Fibroblast of skin of scalp (primary cell): ENCODE measurements at regions not wholly inside any gene's neighbourhood (a gene's known extent, or its start where the extent isn't known, plus 50 kb on each side); places are given as distances from the start of the nearest gene placed in this dataset.
A peak's percentile ranks its signal among the peaks of the same experiment; 100 is the strongest.
"Not testable (repeated sequence)": the region's sequence is repeated elsewhere in the genome, so short reads cannot be mapped to it uniquely, and the experiment has no call there.

Source experiments
- DNase-seq: peaks from one replicate; pipeline ENCODE4 v3.0.0-alpha.2; 2013

DNA sequence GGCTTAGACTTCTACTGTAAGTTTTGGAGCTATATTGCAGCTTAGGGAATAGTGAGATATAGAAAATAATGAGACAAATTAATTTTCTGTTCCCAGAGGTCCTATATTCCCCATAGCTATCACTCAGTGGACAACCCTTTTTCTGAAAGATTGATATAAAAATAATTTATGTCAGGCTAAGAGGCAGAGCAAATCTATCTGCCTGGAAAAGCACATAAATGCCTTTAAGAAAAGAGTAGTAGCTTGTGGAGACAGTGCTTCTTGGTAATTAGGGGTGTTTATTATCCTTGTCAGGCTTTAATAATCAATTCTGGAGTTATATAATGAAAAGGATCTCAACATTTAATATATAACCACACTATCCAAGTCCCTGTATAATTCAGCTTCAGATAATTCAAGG is 1162.8 kb upstream of the PCDH20 start:
- DNase-seq: no peak

DNA sequence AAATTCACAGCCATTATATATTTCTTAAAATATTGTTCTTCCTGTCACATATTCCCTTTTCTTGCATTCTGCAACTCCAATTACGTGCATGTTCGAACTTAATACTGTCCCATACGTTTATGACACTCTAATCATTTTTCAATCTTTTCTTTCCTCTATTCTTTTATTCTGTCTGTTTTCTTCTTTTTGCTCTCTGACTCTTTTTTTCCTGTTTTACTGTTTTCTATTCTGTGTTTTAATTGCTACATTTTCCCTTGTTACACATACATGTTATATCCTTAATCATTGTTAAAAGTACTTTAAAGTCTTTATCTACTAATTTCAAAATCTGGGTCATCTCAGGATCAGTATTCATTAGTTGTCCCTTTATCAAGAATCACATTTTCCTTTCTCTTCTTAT is 1149.1 kb upstream of the PCDH20 start:
- DNase-seq: no peak

DNA sequence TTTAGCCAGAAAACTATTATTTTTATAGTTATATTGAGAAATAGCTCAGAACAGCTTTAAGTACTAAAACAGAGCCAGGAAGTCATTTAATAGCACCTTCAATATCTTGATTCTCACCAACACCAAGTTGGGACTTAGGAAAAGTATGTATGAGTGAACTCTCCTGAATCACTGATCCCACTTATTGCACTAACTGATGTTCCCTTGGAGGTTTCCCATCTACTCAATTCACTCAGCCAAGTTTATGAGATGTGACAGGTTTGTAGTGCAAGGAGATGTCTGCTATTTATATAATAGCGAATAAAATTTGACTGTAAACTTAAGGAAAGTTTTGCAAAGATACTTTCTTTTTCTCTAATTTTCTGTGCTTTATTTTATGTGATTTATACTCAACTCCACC is 1147.6 kb upstream of the PCDH20 start:
- DNase-seq: no peak

DNA sequence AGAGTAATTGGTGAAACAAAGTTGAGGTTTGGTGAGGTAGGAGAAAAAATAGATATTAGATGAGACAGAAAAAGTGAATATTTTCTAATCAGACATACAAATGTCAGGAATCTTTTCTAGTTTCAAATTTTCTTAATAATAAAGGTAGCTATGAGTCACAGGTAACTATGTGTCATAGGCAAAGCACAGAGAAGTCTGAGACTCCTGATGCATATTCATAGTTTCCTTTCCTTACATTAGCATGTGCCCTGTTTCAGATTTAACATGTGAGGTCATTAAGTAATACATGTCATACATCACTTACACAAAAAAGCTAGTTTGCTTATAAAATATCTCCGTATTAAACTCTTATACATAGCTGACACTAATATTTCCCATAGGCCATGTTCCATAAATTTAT is 1141.3 kb upstream of the PCDH20 start:
- DNase-seq: no peak

DNA sequence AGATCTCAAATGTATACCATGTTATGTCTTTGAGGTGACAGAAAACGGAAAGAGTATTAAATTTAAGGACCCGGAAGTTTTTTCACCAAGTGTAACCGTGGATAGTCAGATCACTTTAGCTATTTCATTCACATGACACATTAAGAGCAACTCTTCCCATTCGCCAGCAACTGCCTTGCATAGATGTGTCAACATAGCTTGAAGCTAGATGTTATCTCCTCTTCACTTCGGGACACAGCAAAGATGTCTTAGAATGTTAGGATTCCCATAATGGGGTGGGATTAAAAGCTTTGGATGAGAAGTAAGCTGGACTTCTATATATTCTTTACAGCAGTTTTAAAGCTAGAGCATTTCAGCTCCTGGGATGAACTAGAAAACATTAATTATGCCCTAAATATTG is 1135.9 kb upstream of the PCDH20 start:
- DNase-seq: no peak

DNA sequence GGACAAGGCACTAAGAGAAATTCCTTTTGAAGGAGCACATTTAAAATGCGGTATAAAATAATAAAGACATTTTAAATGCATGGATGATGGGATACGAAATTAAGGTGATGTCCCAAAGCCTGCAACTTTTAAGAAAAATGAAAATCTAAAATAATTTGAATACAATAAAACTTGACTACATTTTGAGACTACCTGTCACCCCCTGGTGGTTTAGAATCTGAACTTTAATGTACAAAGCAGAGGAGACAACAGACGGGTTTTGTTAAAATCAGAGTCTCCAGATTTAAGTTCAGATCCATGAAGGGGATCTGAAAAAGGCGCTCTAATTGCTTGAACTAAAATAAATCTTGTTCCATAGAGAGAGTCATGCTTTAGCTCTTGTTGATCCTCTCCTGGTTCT is 1129.3 kb upstream of the PCDH20 start:
- DNase-seq: no peak

DNA sequence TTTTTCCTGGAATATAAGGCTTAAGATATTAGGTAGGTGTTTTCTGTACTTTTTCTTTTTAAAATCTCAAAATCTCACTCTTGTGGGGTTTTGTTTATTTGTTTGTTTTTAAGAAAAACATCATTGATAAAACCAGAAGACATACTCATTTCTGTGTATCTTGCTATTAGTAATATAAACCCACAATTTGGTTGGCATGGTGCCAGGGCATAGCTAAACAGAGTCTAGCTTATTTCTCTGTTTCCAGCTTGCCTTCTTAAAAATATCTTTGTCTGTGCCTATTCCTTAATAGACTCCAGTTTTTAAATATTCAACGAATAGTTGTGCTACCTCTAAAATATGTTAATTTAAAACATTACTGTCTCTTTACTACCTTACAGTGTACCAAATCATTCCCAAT is 1121.9 kb upstream of the PCDH20 start:
- no peak for DNase-seq

DNA sequence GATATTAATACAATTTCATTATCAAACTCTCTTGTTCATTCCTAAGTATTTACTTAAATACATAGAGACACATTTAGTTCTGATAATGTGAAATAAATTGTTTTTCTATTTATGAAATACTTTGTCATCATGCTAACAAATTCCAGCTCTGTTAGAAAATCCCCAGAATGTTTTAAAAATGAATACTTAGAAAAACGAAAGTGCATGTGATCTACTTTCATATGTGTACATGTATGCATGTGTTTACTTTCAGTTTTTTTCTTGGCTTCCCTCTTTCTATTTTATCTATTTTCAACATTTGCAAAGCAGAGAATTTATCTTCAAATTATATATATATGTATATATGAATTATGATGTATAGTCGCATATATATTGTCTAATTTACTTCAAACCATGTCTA is 1110.0 kb upstream of the PCDH20 start:
- no peak for DNase-seq

DNA sequence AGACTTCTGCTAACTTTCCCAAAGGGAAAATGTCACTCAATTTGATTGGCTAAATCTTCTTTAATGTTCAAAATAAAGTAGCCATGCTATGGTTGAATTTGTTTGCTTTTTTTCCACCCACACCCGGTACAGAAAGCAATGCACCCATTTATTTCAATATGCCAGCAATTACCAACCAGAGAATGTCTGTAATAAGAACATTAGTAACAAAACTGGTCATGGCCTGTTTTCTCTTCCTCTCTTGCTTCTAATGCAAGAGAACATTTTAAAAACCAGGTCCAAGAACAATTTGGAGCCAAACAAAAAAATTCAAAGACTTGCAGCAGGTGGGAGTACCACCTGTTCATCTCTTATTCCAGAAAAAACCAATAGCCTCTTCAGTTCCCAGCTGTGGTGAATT is 1108.8 kb upstream of the PCDH20 start:
- DNase-seq: no peak

DNA sequence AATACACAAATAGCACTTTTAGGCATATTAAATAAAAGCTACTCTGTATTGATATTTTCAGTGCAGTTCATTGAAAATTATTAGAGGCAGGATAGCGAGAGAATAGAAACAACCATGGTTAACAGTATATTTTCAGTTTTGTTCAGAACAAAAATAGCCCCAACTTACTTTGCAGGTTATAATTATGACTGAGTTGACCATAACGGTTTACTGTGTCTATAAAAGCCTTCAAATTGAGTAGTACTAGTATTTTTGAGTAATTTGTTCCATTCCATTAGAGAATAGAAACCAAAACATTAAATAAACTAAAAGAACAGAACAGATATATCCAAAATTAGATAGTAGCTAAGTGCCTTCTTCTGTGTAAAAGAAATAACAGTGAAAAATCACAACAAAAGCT is 1108.4 kb upstream of the PCDH20 start:
- DNase-seq: no peak

DNA sequence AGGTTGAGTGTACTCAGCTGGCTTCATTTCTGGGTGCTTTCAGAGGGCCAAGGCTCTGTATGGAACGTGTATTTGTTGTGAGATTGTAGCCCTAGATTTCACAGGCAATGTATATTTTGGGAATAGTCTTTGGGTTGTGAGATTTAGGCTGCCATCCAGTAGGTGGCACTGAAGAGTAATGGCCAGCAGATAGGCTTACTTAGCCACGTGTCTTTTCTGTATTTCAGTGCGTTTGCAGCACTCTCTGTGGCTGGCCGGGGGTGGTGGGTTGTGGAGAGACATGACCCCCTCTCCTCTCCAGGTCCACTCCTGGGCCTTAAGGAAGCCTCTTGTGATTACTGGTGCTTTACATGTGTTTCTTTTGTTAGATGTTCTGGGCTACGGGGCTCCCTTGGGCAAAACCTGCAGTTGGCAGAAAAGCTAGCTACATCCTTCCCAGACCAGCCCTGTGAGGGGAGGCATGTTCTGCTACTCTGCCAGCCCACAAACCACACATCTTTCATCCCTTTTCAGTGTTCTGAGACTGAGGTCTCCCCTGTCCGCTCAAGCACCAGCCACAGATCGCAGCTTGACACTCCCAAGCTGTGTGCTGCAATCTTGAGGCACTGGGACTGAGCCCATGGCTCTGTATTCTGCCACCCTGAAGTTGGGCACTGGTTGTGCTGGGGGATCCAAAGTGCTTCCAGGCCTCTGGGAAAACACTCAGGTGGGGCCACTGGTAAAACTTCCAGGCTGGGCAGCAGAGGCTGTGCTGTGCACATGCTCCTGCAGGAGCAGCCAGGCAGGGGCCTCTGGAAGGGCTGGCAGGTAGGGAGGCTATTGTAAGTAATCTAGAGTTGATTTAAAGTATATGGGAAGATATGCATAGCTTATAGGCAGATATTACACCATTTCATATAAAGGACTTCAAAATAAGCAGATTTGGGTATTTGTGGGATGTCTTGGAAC is 1096.8 kb upstream of the PCDH20 start:
- DNase-seq: peak; percentile 15

DNA sequence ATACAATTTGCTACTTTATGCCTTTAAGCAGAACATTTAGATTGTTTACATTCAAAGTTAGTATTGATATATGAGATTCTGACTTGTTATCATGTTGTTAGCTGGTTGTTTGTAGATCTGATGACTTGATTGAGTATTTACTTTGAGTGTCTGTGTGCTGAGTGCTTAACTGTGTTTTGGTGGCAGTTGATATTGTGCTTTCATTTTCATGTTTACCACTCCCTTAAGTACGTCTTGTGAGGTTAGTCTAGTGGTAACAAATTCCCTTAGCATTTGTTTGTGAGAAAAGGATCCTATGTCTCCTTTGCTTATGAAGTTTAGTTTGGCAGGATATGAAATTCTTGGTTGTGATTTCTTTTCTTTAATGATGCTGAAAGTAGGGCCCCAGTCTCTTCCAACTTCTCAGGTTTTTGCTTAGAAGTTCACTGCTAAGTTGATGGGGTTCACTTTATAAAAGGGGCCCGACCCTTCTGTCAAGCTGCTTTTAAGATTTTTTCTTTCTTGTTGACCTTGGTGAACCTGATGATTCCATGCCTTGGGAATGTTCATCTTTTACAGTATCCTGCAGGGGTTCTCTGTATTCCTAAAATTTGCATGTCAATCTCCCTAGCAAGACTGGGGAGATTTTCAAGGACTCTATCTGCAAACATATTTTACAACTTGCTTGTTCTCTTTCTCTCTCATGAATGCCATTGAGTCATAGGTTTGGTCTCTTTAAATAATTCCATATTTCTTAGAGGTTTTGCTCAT is 1095.4 kb upstream of the PCDH20 start:
- no peak for DNase-seq

DNA sequence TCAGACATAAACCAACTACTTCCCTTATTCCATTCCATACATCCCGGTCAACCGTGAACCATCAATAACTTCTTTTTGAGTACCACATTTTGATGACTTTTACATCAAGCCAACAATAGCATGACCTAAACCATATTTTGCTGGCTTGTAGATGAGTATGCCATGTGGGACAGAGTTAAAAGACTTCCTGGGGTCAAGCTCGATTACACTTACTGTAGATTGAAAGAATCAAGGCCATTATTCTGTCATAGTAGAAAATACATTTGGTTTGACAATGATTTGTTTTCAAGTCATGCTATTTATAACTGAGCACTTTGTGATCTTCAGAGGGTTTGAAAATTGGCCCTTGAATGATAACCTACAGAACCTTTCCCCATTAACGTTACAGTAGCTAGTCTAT is 1086.9 kb upstream of the PCDH20 start:
- no peak for DNase-seq

DNA sequence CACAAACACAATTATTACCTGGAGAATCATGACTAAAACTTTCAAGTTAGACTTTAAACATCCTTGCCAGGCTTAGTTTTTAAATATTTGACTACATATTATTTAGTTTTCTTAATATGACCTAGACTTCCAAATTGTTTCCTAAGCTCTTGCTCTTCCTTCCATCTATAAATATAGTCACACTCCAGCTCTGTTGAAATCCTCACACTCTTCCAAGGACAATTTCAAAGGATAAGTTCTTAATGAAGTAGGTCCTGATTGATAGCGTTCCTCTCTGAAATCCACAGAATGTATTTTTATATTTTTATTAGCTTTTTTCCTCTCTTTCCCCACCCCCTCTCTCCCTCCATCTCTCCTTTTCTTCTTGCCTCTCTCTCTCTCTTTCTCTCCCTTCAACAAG is 1074.1 kb upstream of the PCDH20 start:
- DNase-seq: no peak

DNA sequence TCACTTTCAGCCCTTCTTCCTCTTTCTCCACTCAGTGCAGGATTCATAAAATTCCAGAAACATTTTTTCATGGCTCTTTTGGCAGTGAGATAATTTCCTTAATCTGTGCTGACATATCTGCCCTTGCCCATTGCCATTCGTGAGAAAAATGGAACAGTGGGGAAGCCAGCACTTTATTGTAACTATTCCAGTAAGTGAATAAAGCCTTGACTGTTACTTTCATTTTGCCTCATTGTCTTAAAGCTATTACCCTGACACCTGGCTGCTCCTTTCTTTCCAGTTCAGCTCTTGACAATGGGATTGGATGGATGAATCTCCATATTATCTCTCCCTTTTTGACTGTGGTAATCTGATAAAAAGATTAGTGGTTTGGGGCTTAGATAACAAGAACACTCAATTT is 1068.1 kb upstream of the PCDH20 start:
- peak; percentile 0 for DNase-seq

DNA sequence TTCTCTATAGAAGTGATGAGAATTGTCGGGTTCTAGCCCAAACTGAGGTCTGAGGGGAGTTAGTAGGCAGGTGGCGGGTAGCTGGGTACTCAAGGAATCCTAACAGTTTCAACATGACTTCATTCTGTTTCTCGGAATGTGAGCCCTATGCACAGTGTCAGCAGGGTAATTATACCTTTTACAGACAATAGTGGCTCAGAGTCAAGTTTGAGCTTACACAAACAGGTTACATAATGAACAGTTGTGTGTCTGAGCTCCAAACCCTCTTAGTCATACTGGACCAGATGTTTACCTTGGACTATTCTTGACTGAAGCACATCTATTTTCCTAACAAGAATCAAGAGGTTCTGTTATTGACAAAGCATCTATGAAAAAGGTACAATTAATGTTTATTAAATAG is 1066.7 kb upstream of the PCDH20 start:
- no peak for DNase-seq

DNA sequence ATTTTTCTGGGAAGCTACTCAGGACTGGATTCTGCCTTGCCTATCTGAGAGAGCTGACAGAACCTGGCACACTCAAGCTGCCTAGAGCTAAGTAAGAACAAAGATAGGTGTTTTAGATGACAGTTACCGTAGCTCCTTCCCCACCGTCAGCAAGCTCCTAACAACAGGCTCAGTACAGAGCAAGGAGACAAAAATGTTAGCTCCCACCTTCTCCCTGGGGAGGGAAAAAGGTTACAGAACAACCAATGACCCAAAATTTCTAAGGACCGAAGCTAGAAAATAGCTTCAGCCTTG is 1058.2 kb upstream of the PCDH20 start:
- DNase-seq: no peak

DNA sequence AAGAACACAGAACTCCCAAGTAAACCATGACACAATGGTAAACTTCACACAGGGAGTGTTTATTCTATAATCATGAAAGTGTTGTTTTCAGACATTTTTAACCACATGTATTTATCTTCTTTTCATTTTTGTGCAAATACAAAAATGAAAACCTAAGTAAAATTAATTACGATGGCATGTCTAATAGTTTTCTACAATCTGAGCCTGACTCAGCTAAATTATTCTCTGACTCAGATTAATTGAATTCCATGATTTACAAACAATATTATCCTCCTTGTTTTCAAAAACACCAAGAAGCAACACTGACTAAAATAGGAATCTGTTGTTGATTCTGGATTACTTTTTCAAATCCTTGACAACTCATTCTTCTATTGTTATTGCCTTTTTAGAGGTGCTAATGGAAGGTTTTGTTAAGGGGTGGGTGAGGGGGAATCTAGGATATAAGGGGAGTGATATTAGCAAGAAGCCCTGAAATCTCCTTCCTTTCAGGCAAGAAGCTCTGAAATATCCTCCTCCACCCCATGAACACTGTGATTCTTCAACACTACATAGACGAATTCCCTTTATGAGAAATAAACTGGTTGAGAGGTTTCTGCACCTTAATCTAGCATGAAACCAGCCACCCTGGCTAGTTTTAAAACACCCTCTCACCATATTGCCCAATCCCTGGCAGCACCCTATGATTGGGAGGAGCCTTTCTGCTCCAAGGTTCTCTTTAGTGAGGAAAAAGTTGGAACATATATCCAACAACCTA is 1057.7 kb upstream of the PCDH20 start:
- DNase-seq: no peak

DNA sequence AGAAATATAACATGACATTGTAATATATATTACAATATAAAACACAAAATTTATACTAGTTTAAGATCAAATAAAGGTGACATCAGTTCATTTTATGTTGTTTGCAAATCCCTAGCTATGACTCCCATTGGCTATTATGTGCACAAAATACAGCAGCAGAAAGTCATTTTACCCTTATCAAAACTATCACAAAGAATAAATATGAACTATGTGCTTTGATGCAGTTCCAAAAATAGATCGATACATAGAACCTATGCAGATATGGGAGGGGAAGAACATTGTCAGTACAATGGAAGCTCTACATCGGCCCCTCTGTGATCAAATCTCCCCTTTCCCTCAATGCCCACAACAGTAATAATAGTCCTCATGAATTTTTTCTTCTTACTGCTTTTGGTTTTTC is 1038.1 kb upstream of the PCDH20 start:
- no peak for DNase-seq

DNA sequence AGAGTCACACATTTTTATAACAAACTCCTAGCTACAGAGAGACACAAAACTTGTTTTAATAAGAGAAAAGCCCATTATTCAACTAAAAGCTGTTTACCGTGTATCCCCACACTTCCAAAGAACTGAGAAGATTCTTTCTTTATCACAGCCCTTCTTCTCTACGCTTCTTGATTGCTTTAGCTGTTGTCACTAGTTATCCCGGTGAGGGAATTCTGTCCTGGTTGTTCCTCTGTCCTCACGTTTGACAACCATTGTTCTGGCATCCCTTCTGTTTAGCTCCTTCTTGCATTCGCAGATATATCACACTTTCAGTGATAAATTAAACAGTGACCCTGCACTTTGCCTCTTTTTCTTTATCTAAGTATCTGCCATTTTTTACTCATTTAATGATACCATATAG is 1035.1 kb upstream of the PCDH20 start:
- no peak for DNase-seq

DNA sequence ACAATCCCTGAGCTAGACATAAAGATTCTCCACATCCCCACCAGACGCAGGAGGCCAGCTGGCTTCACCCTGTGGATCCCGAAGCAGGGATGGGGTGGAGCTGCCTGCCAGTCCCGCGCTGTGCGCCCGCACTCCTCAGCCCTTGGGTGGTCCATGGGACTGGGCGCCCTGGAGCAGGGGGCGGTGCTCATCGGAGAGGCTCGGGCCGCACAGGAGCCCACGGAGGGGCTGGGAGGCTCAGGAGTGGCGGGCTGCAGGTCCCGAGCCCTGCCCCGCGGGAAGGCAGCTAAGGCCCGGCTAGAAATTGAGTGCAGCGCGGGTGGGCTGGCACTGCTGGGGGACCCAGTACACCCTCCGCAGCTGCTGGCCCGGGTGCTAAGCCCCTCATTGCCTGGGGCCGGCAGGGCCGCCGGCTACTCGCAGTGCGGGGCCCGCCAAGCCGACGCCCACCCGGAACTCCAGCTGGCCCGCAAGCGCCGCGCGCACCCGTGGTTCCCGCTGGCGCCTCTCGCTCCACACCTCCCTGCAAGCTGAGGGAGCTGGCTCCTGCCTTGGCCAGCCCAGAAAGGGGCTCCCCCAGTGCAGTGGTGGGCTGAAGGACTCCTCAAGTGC is 1032.2 kb upstream of the PCDH20 start:
- not testable (repeated sequence) for DNase-seq

DNA sequence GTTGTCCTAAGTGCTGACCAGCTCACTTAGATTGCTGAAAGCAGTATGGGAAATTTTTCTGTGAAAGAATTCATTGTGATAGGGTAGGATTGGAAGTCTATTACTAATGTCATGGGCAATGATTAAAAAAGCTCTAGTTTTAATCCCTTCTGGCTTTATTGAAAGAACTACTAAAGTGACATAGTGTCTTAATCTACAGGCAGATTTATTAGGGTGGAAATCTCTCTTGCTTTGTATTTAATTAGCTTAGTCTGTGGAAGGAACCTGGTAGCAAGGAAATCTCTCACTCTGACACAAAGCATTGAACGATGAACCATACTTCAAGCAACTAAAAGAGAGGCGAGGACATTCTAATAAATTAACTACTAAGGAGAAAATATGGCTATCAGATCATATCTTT is 1029.2 kb upstream of the PCDH20 start:
- DNase-seq: no peak

DNA sequence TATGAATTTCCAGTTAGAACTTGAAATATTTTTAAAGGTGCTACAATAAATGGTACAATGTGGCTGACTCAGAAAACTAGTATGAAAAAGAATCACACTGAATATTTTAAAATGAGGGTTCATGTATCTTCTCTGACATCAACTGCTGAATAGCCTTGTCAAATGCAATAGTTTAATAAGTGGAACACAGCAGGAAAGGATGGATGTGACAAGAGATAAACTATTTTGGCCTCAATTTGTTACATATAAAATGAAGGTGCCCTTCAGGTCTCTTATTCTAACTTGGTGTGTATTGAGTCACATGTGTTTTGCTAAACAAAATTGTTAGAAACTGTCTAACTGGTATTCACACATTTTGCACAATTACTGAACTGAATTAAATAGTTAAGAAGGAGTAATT is 1018.4 kb upstream of the PCDH20 start:
- no peak for DNase-seq
